Liver (tissue), 8 donors: ENCODE measurements at regions not wholly inside any gene's neighbourhood (a gene's known extent, or its start where the extent isn't known, plus 50 kb on each side); places are given as distances from the start of the nearest gene placed in this dataset.

Experiments
- DNase-seq: peaks from one replicate; pipeline ENCODE4 v3.0.0-alpha.2; 2017; ENCODE audit warnings: low spot score
- H3K27ac ChIP-seq, 2 donors: one replicate each; pipeline ENCODE4 v1.7.0; 2013; ENCODE audit warnings: inconsistent platforms in 2 of 2, low read length in 2 of 2, control low read depth in 1 of 2, low read depth in 1 of 2, mild to moderate bottlenecking in 1 of 2
- H3K27me3 ChIP-seq, 4 donors: one replicate each; pipeline versions ENCODE4 v1.6.1 to v1.7.0; 2013; ENCODE audit warnings: low read length in 3 of 4, inconsistent platforms in 1 of 4, mild to moderate bottlenecking in 1 of 4, moderate library complexity in 1 of 4; ENCODE audit not compliant: control insufficient read depth in 4 of 4, insufficient read depth in 4 of 4
- H3K36me3 ChIP-seq, 4 donors: one replicate each; pipeline versions ENCODE4 v1.6.1 to v1.7.0; 2013; ENCODE audit warnings: low read length in 3 of 4, mild to moderate bottlenecking in 3 of 4, low read depth in 1 of 4, moderate library complexity in 1 of 4; ENCODE audit not compliant: control insufficient read depth in 4 of 4, insufficient read depth in 3 of 4
- H3K4me1 ChIP-seq, 4 donors: one replicate each; pipeline versions ENCODE4 v1.6.1 to v1.7.0; 2013; ENCODE audit warnings: low read length in 3 of 4, mild to moderate bottlenecking in 3 of 4, moderate library complexity in 1 of 4; ENCODE audit not compliant: control insufficient read depth in 4 of 4, insufficient read depth in 4 of 4
- H3K4me3 ChIP-seq, 3 donors: one replicate each; pipeline versions ENCODE4 v1.6.1 to v1.7.0; 2013; ENCODE audit warnings: low read length in 3 of 3, control low read depth in 1 of 3, low read depth in 1 of 3, mild to moderate bottlenecking in 1 of 3
- H3K9ac ChIP-seq, 2 donors: one replicate each; pipeline ENCODE4 v1.7.0; 2013; ENCODE audit warnings: low read length in 2 of 2, mild to moderate bottlenecking in 2 of 2, moderate library complexity in 2 of 2, control low read depth in 1 of 2, low read depth in 1 of 2
- H3K9me3 ChIP-seq, 4 donors: one replicate each; pipeline versions ENCODE4 v1.6.1 to v1.7.0; 2013; ENCODE audit warnings: low read length in 3 of 4; ENCODE audit not compliant: control insufficient read depth in 4 of 4
- EGR1 ChIP-seq, 2 donors: IDR thresholded peaks; 2 replicates each; pipeline ENCODE4 v1.6.1; 2016 to 2018; ENCODE audit warnings: antibody characterized with exemption in 2 of 2, low read depth in 2 of 2
- FOXA1 ChIP-seq: IDR thresholded peaks from 2 replicates; pipeline ENCODE4 v1.6.1; 2016; ENCODE audit warnings: antibody characterized with exemption
- FOXA2 ChIP-seq: IDR thresholded peaks from 2 replicates; pipeline ENCODE4 v1.6.1; 2016; ENCODE audit warnings: antibody characterized with exemption
- GABPA ChIP-seq, 2 donors: IDR thresholded peaks in 1 of 2; conservative IDR thresholded peaks in 1 of 2; 2 replicates each; pipeline ENCODE4 v1.6.1; 2016; ENCODE audit warnings: antibody characterized with exemption in 2 of 2, mild to moderate bottlenecking in 1 of 2, moderate library complexity in 1 of 2
- HNF4A ChIP-seq, 2 donors: conservative IDR thresholded peaks; 2 replicates each; pipeline ENCODE4 v1.6.1; 2016; ENCODE audit warnings: antibody characterized with exemption in 2 of 2, mild to moderate bottlenecking in 2 of 2
- HNF4G ChIP-seq: IDR thresholded peaks from 2 replicates; pipeline ENCODE4 v1.6.1; 2016; ENCODE audit warnings: antibody characterized with exemption
- JUND ChIP-seq, 2 donors: IDR thresholded peaks; 2 replicates each; pipeline ENCODE4 v1.6.1; 2016; ENCODE audit warnings: antibody characterized with exemption in 2 of 2
- NR2F2 ChIP-seq: IDR thresholded peaks from 2 replicates; pipeline ENCODE4 v1.6.1; 2016; ENCODE audit warnings: antibody characterized with exemption
- RAD21 ChIP-seq, 2 donors: IDR thresholded peaks; 2 replicates each; pipeline ENCODE4 v1.6.1; 2016; ENCODE audit warnings: antibody characterized with exemption in 2 of 2, mild to moderate bottlenecking in 2 of 2
- RXRA ChIP-seq, 2 donors: IDR thresholded peaks; 2 replicates each; pipeline ENCODE4 v1.6.1; 2017 to 2018; ENCODE audit warnings: antibody characterized with exemption in 2 of 2, mild to moderate bottlenecking in 1 of 2
- SP1 ChIP-seq: IDR thresholded peaks from 2 replicates; pipeline ENCODE4 v1.6.1; 2018; ENCODE audit warnings: antibody characterized with exemption, mild to moderate bottlenecking
- TAF1 ChIP-seq: conservative IDR thresholded peaks from 2 replicates; pipeline ENCODE4 v1.6.1; 2016; ENCODE audit warnings: antibody characterized with exemption, mild to moderate bottlenecking
- YY1 ChIP-seq: IDR thresholded peaks from 2 replicates; pipeline ENCODE4 v1.6.1; 2016; ENCODE audit warnings: antibody characterized with exemption, mild to moderate bottlenecking
- WGBS: extraction: QIAGEN DNeasy Blood & Tissue Kit; methylation state at CpG from one replicate; pipeline ENCODE4 v1.1.7; 2013; 5-methylcytosine and 5-hydroxymethylcytosine counted together
- TF ChIP-seq, protein P1 (sequence below): IDR thresholded peaks from 2 replicates; pipeline ENCODE4 v1.6.1; 2016; ENCODE audit warnings: antibody characterized with exemption, mild to moderate bottlenecking
- TF ChIP-seq, protein P2 (sequence below): IDR thresholded peaks from 2 replicates; pipeline ENCODE4 v1.6.1; 2016; ENCODE audit warnings: antibody characterized with exemption
- TF ChIP-seq, protein P3 (sequence below): IDR thresholded peaks from 2 replicates; pipeline ENCODE4 v1.6.1; 2016; ENCODE audit warnings: antibody characterized with exemption
- TF ChIP-seq, protein P4 (sequence below): fragments of 150-350 bp; IDR thresholded peaks from 2 replicates; pipeline ENCODE4 v1.5.1; 2017; ENCODE audit warnings: improper control_type of control experiment, low read depth, low read length; ENCODE audit not compliant: missing input control
- TF ChIP-seq, protein P5 (sequence below): IDR thresholded peaks from 2 replicates; pipeline ENCODE4 v1.6.1; 2016; ENCODE audit warnings: antibody characterized with exemption
- donor health status: healthy.
- donor health status: healthy.
- donor health status: healthy.
- donor health status: healthy.
- donor health status: healthy.

DNA sequence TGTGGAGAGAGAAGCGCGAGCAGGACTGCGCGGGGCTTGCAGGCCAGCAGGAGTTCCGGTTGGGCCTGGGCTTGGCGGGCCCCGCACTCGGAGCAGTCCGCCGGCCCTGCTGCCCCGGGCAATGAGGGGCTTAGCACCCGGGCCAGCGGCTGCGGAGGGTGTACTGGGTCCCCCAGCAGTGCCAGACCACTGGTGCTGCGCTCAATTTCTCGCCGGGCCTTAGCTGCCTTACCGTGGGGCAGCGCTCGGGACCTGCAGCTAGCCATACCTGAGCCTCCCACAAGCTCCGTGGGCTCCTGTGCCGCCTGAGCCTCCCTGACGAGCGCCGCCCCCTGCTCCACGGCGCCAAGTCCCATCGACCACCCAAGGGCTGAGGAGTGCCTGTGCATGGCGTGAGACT, 89.0 kb upstream of the MBOAT1 start:
- Histone ChIP-seq H3K9ac (no peak overlapping the region), H3K36me3 (no peaks in the 10 kb centered on the region), H3K27me3 (no peaks in the 10 kb centered on the region), H3K4me3 (no peak overlapping the region), H3K27ac (no peak overlapping the region), H3K9me3 (no peaks in the 10 kb centered on the region), H3K4me1 (no peaks in the 10 kb centered on the region)
- no peak for TF ChIP-seq SP1
- no peak for TF ChIP-seq FOXA2
- TF ChIP-seq, protein P1, sequence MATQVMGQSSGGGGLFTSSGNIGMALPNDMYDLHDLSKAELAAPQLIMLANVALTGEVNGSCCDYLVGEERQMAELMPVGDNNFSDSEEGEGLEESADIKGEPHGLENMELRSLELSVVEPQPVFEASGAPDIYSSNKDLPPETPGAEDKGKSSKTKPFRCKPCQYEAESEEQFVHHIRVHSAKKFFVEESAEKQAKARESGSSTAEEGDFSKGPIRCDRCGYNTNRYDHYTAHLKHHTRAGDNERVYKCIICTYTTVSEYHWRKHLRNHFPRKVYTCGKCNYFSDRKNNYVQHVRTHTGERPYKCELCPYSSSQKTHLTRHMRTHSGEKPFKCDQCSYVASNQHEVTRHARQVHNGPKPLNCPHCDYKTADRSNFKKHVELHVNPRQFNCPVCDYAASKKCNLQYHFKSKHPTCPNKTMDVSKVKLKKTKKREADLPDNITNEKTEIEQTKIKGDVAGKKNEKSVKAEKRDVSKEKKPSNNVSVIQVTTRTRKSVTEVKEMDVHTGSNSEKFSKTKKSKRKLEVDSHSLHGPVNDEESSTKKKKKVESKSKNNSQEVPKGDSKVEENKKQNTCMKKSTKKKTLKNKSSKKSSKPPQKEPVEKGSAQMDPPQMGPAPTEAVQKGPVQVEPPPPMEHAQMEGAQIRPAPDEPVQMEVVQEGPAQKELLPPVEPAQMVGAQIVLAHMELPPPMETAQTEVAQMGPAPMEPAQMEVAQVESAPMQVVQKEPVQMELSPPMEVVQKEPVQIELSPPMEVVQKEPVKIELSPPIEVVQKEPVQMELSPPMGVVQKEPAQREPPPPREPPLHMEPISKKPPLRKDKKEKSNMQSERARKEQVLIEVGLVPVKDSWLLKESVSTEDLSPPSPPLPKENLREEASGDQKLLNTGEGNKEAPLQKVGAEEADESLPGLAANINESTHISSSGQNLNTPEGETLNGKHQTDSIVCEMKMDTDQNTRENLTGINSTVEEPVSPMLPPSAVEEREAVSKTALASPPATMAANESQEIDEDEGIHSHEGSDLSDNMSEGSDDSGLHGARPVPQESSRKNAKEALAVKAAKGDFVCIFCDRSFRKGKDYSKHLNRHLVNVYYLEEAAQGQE: no peak
- TF ChIP-seq RXRA (IDR thresholded peaks at IDR 0.05): no peak
- TF ChIP-seq TAF1: no peak
- TF ChIP-seq YY1: no peak
- TF ChIP-seq JUND (IDR thresholded peaks at IDR 0.05): no peak
- no peak for TF ChIP-seq HNF4G
- TF ChIP-seq, protein P2, sequence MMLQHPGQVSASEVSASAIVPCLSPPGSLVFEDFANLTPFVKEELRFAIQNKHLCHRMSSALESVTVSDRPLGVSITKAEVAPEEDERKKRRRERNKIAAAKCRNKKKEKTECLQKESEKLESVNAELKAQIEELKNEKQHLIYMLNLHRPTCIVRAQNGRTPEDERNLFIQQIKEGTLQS: no peak
- DNase-seq: no peak
- 95% methylated on average over 29 of the region's 29 CpGs for WGBS

DNA sequence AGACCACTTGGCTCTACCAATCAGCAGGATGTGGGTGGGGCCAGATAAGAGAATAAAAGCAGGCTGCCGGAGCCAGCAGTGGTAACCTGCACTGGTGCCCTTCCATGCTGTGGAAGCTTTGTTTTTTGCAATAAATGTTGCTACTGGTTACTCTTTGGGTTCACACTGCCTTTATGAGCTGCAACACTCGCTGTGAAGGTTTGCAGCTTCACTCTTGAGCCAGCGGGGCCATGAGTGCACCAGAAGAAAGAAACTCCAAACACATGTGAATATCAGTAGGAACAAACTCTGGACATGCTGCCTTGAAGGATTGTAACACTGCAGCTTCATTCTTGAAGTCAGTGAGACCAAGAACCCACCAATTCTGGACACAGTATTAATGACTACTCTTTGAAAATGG, 89.9 kb upstream of the MBOAT1 start:
- Histone ChIP-seq H3K9ac (no peak overlapping the region), H3K36me3 (no peaks in the 10 kb centered on the region), H3K9me3 (no peaks in the 10 kb centered on the region), H3K27ac (no peak overlapping the region), H3K4me1 (no peaks in the 10 kb centered on the region), H3K27me3 (no peaks in the 10 kb centered on the region), H3K4me3 (no peak overlapping the region)
- no peak for DNase-seq
- no peak for TF ChIP-seq GABPA (IDR thresholded peaks at IDR 0.05 in 1 of 2, conservative IDR thresholded peaks at IDR 0.05 in 1 of 2)
- no peak for TF ChIP-seq JUND (IDR thresholded peaks at IDR 0.05)
- no peak for TF ChIP-seq FOXA1
- no peak for TF ChIP-seq RAD21 (IDR thresholded peaks at IDR 0.05)
- TF ChIP-seq, protein P1: no peak
- TF ChIP-seq, protein P3, sequence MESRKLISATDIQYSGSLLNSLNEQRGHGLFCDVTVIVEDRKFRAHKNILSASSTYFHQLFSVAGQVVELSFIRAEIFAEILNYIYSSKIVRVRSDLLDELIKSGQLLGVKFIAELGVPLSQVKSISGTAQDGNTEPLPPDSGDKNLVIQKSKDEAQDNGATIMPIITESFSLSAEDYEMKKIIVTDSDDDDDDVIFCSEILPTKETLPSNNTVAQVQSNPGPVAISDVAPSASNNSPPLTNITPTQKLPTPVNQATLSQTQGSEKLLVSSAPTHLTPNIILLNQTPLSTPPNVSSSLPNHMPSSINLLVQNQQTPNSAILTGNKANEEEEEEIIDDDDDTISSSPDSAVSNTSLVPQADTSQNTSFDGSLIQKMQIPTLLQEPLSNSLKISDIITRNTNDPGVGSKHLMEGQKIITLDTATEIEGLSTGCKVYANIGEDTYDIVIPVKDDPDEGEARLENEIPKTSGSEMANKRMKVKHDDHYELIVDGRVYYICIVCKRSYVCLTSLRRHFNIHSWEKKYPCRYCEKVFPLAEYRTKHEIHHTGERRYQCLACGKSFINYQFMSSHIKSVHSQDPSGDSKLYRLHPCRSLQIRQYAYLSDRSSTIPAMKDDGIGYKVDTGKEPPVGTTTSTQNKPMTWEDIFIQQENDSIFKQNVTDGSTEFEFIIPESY: no peak
- no peak for TF ChIP-seq YY1
- TF ChIP-seq RXRA (IDR thresholded peaks at IDR 0.05): no peak
- TF ChIP-seq, protein P4, sequence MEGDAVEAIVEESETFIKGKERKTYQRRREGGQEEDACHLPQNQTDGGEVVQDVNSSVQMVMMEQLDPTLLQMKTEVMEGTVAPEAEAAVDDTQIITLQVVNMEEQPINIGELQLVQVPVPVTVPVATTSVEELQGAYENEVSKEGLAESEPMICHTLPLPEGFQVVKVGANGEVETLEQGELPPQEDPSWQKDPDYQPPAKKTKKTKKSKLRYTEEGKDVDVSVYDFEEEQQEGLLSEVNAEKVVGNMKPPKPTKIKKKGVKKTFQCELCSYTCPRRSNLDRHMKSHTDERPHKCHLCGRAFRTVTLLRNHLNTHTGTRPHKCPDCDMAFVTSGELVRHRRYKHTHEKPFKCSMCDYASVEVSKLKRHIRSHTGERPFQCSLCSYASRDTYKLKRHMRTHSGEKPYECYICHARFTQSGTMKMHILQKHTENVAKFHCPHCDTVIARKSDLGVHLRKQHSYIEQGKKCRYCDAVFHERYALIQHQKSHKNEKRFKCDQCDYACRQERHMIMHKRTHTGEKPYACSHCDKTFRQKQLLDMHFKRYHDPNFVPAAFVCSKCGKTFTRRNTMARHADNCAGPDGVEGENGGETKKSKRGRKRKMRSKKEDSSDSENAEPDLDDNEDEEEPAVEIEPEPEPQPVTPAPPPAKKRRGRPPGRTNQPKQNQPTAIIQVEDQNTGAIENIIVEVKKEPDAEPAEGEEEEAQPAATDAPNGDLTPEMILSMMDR: no peak
- no peak for TF ChIP-seq TAF1
- no peak for TF ChIP-seq FOXA2
- TF ChIP-seq, protein P2: no peak
- TF ChIP-seq, protein P5, sequence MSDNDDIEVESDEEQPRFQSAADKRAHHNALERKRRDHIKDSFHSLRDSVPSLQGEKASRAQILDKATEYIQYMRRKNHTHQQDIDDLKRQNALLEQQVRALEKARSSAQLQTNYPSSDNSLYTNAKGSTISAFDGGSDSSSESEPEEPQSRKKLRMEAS: no peak
- no peak for TF ChIP-seq HNF4A (conservative IDR thresholded peaks at IDR 0.05)
- no peak for TF ChIP-seq EGR1 (IDR thresholded peaks at IDR 0.05; ENCODE audit: low read depth in 2 of 2)
- TF ChIP-seq HNF4G: no peak
- no peak for TF ChIP-seq SP1
- no peak for TF ChIP-seq NR2F2
- 92% methylated on average over 3 of the region's 3 CpGs for WGBS
